NCI-H345 treated with DMSO at 0.1 percent for 48 hours (cell line): ENCODE measurements at regions not wholly inside any gene's neighbourhood (a gene's known extent, or its start where the extent isn't known, plus 50 kb on each side); places are given as distances from the start of the nearest gene placed in this dataset.

Source experiments
- DNase-seq: peaks from one replicate; lab custom pipeline; 2025; ENCODE audit not compliant: unreplicated experiment; lab: John Stamatoyannopoulos, UW

DNA sequence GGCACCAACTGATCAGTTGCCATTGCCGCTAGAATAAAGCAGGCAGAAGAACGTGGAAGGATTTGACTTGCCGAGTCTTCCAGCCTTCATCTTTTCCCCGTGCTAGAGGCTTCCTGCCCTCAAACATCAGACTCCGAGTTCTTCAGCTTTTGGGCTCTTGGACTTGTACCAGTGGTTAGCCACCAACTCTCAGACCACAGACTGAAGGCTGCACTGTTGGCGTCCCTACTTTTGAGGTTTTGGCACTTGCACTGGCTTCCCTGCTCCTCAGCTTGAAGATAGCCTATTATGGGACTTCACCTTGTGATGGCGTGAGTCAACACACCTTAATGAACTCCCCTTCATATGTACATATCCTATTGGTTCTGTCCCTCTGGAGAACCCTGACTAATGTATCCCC, 57.3 kb upstream of the KCND2 start:
- DNase-seq: no peak

DNA sequence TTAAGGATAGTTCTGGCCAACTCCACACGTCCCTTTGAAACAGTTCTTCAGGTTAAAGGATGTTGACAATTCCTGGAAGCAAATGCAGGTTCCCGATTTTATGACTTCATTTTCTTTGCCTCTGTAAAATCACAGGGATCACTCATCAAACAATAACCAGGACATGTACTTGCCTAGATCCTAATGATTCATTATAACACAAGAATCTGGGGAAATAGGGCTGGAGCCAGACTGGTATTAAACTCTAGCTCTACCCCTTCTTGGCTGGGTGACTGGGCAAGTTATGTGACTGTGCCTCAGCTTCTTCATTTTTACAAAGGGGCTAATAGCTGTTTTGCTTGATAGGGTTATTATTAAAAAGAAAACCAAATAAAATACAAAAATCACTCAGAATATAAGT, 56.0 kb upstream of the KCND2 start:
- no peak for DNase-seq

DNA sequence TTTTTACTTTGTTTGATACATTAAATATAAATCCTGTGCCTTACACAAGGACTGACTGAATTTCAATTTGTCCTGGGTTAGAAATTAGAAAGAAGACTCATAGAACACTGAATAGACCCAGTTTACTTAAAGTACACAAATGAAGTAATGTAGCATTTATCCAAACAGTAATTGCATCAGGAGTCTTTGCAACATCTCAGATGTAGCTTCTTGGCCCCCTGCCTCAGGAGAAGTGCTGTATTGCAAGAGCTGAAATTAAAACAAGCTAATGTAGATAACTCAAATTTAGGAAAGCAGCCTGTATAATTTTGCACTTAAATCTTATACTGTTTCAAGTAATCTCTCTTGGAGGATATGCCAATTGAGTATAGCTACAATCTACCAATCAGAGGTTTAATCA, 54.3 kb upstream of the KCND2 start:
- DNase-seq: no peak

DNA sequence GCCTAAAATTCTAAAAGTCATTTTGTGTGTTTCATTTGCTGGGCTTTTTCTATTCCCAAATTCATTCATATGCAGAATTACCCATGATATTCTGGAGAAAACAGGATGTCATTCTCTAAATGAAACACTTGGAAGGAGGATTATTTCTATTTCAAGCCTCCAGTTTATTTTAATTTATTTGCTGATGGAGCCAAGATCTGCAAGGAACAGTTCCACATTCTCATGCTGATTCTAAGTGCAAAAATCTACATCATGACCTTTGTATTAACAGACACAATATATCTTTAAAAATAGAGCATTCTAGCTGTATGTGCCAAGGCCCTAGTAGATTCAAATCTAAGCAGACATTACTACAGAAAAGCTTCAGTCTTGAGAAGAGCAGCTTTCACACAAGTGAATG, 51.3 kb upstream of the KCND2 start:
- DNase-seq: no peak
